Left ventricle myocardium inferior (tissue), 1 donor: ENCODE measurements at regions not wholly inside any gene's neighbourhood (a gene's known extent, or its start where the extent isn't known, plus 50 kb on each side); places are given as distances from the start of the nearest gene placed in this dataset.

Experiments
- DNase-seq: peaks from one replicate; pipeline ENCODE4 v3.0.0-alpha.2; 2020
- H3K27ac ChIP-seq: fragments of 200-600 bp; replicated peaks from 2 replicates; pipeline ENCODE4 v1.8.0; 2021
- H3K27me3 ChIP-seq: fragments of 200-600 bp; 2 replicates; pipeline ENCODE4 v1.8.0; 2021; ENCODE audit warnings: low read depth
- H3K36me3 ChIP-seq: fragments of 200-600 bp; 2 replicates; pipeline ENCODE4 v1.8.0; 2021
- H3K4me1 ChIP-seq: fragments of 200-600 bp; 2 replicates; pipeline ENCODE4 v1.8.0; 2021
- H3K4me3 ChIP-seq: fragments of 200-600 bp; 2 replicates; pipeline ENCODE4 v1.8.0; 2021; ENCODE audit warnings: mild to moderate bottlenecking, moderate library complexity
- H3K9me3 ChIP-seq: fragments of 200-600 bp; replicated peaks from 2 replicates; pipeline ENCODE4 v1.8.0; 2021
- intact Hi-C: fragments of 100-400 bp; cut with micrococcal nuclease; formaldehyde crosslinking; loops from one replicate; pipeline ENCODE4 v1.11.0; 2022
- TF ChIP-seq, protein P1 (sequence below): fragments of 200-600 bp; IDR thresholded peaks from 2 replicates; pipeline ENCODE4 v1.8.0; 2021; ENCODE audit warnings: antibody characterized with exemption, mild to moderate bottlenecking, borderline replicate concordance
- donor health status: DM: no; HTN: yes; CAD: no; lungs with severe emphysema.

DNA sequence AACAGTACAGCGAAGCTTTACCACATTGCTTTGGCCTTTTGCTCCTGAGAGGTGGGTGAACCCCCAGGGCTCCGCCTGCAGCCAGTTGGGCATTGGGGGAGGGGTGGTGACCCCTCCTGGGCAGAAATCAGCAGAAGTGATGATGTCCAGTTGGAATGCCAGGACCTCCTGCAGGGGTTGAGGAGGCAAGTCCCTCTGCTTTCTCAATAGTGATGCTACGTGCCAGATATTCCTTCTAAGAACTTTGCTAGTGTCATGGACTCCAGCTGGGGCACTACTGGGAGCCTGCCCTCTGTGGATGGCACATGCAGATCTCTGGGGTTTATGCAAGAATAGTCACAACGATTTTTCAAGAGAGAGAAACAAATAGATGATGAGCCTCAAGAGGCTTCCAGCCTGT, 95.6 kb downstream of the NDFIP1 start:
- H3K4me1 ChIP-seq, result no peaks in the 10 kb centered on the region
- TF ChIP-seq, protein P1, sequence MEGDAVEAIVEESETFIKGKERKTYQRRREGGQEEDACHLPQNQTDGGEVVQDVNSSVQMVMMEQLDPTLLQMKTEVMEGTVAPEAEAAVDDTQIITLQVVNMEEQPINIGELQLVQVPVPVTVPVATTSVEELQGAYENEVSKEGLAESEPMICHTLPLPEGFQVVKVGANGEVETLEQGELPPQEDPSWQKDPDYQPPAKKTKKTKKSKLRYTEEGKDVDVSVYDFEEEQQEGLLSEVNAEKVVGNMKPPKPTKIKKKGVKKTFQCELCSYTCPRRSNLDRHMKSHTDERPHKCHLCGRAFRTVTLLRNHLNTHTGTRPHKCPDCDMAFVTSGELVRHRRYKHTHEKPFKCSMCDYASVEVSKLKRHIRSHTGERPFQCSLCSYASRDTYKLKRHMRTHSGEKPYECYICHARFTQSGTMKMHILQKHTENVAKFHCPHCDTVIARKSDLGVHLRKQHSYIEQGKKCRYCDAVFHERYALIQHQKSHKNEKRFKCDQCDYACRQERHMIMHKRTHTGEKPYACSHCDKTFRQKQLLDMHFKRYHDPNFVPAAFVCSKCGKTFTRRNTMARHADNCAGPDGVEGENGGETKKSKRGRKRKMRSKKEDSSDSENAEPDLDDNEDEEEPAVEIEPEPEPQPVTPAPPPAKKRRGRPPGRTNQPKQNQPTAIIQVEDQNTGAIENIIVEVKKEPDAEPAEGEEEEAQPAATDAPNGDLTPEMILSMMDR, result no peak
- no peak for DNase-seq

More for the DNA sequence above, 95.6 kb downstream of the NDFIP1 start:
- Histone ChIP-seq H3K27me3 (no peaks in the 10 kb centered on the region), H3K27ac (no peak overlapping the region), H3K4me3 (no peak overlapping the region), H3K36me3 (no peaks in the 10 kb centered on the region), H3K9me3 (no peaks in the 10 kb centered on the region)
- intact Hi-C loops, result no loop called here
